ENCODE measurements at regions not wholly inside any gene's neighbourhood (a gene's known extent, or its start where the extent isn't known, plus 50 kb on each side); places are given as distances from the start of the nearest gene placed in this dataset.

- peaks cover 3% of the 10 kb centered on the region for H3K4me1 Mint-ChIP-seq
- no peaks in the 10 kb centered on the region for H3K9me3 Mint-ChIP-seq
- TF ChIP-seq CTCF (IDR thresholded peaks at IDR 0.05; ENCODE audit: unreplicated experiment), result no peak
- no peak for DNase-seq (ENCODE audit: low spot score in 2 of 2, unreplicated experiment in 2 of 2)
- H3K36me3 Mint-ChIP-seq, result no peaks in the 10 kb centered on the region
- H3K27ac Mint-ChIP-seq, result no peak overlapping the region
- no peak overlapping the region for H3K4me3 Mint-ChIP-seq
- no peaks in the 10 kb centered on the region for H3K27me3 Mint-ChIP-seq (ENCODE audit: low read depth)
These were observed 144.9 kb downstream of the FCRL5 start for GRCh38 chr1:157407367-157407766.

GRCh38 chr1:157405662-157406061 lies 146.7 kb downstream of the FCRL5 start:
- H3K4me3 Mint-ChIP-seq, result no peak overlapping the region
- no peak for TF ChIP-seq CTCF (IDR thresholded peaks at IDR 0.05; ENCODE audit: unreplicated experiment)
- no peaks in the 10 kb centered on the region for H3K27me3 Mint-ChIP-seq (ENCODE audit: low read depth)
- no peaks in the 10 kb centered on the region for H3K36me3 Mint-ChIP-seq
- peaks cover 12% of the 10 kb centered on the region for H3K4me1 Mint-ChIP-seq
- no peak for DNase-seq (ENCODE audit: low spot score in 2 of 2, unreplicated experiment in 2 of 2)
- no peaks in the 10 kb centered on the region for H3K9me3 Mint-ChIP-seq
- H3K27ac Mint-ChIP-seq, result no peak overlapping the region

- Mint-ChIP-seq H3K27ac (no peak overlapping the region), H3K4me3 (no peak overlapping the region)
- no peak for DNase-seq (ENCODE audit: low spot score in 2 of 2, unreplicated experiment in 2 of 2)
These were observed 147.7 kb downstream of the FCRL5 start for GRCh38 chr1:157404614-157405013.

GRCh38 chr1:157404063-157404501 lies 148.2 kb downstream of the FCRL5 start:
- H3K9me3 Mint-ChIP-seq, result no peaks in the 10 kb centered on the region
- no peak for DNase-seq (ENCODE audit: low spot score in 2 of 2, unreplicated experiment in 2 of 2)
- H3K27ac Mint-ChIP-seq, result no peak overlapping the region
- H3K27me3 Mint-ChIP-seq (ENCODE audit: low read depth), result no peaks in the 10 kb centered on the region
- H3K4me3 Mint-ChIP-seq, result no peak overlapping the region
- TF ChIP-seq CTCF (IDR thresholded peaks at IDR 0.05; ENCODE audit: unreplicated experiment), result no peak
- H3K36me3 Mint-ChIP-seq, result no peaks in the 10 kb centered on the region
- H3K4me1 Mint-ChIP-seq, result peaks cover 25% of the 10 kb centered on the region

More at GRCh38 chr1:157404614-157405013, 147.7 kb downstream of the FCRL5 start:
- TF ChIP-seq CTCF (IDR thresholded peaks at IDR 0.05; ENCODE audit: unreplicated experiment), result no peak
- Mint-ChIP-seq H3K27me3 (ENCODE audit: low read depth) (no peaks in the 10 kb centered on the region), H3K9me3 (no peaks in the 10 kb centered on the region), H3K36me3 (no peaks in the 10 kb centered on the region), H3K4me1 (peaks cover 23% of the 10 kb centered on the region)

- H3K27me3 Mint-ChIP-seq (ENCODE audit: low read depth), result no peaks in the 10 kb centered on the region
- no peak for TF ChIP-seq CTCF (IDR thresholded peaks at IDR 0.05; ENCODE audit: unreplicated experiment)
- H3K4me1 Mint-ChIP-seq, result peaks cover 30% of the 10 kb centered on the region
- H3K36me3 Mint-ChIP-seq, result no peaks in the 10 kb centered on the region
- no peak overlapping the region for H3K4me3 Mint-ChIP-seq
- DNase-seq (ENCODE audit: low spot score in 2 of 2, unreplicated experiment in 2 of 2), result no peak
- no peaks in the 10 kb centered on the region for H3K9me3 Mint-ChIP-seq
- no peak overlapping the region for H3K27ac Mint-ChIP-seq
These were observed 148.7 kb downstream of the FCRL5 start for GRCh38 chr1:157403608-157404007.

DNA sequence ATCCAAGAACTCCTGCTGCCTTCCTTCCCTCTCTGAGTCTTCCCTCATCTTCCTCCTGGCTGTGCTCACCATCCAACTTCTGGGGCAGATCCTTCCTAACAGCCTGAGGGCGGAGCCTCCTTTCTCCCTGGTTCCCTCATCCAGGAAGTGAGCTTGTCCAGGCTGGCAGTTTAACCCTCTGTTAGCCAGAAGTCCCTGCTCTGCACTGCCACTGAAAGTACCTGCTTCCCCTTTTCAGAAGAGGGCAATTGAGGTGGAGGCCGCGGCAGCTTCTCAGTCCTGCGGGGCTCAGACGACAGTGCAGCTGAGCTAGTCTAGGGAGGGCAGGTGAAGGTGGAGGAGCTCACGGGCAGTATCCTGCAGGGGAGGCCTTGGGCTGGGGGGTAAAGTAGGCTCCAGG lies 149.1 kb downstream of the FCRL5 start:
- Mint-ChIP-seq H3K36me3 (no peaks in the 10 kb centered on the region), H3K9me3 (no peaks in the 10 kb centered on the region), H3K4me3 (no peak overlapping the region), H3K27me3 (ENCODE audit: low read depth) (no peaks in the 10 kb centered on the region), H3K4me1 (peaks cover 30% of the 10 kb centered on the region), H3K27ac (no peak overlapping the region)
- TF ChIP-seq CTCF (IDR thresholded peaks at IDR 0.05; ENCODE audit: unreplicated experiment), result no peak
- no peak for DNase-seq (ENCODE audit: low spot score in 2 of 2, unreplicated experiment in 2 of 2)
